GM19351 (cell line): ENCODE measurements at regions not wholly inside any gene's neighbourhood (a gene's known extent, or its start where the extent isn't known, plus 50 kb on each side); places are given as distances from the start of the nearest gene placed in this dataset.
"Not testable (repeated sequence)": the region's sequence is repeated elsewhere in the genome, so short reads cannot be mapped to it uniquely, and the experiment has no call there.

ENCODE experiments used
- ATAC-seq: cut with Tn5 transposase; IDR thresholded peaks from one replicate; pipeline ENCODE4 v1.9.1; 2021; ENCODE audit warnings: mild to moderate bottlenecking, moderate library complexity; ENCODE audit not compliant: unreplicated experiment

DNA sequence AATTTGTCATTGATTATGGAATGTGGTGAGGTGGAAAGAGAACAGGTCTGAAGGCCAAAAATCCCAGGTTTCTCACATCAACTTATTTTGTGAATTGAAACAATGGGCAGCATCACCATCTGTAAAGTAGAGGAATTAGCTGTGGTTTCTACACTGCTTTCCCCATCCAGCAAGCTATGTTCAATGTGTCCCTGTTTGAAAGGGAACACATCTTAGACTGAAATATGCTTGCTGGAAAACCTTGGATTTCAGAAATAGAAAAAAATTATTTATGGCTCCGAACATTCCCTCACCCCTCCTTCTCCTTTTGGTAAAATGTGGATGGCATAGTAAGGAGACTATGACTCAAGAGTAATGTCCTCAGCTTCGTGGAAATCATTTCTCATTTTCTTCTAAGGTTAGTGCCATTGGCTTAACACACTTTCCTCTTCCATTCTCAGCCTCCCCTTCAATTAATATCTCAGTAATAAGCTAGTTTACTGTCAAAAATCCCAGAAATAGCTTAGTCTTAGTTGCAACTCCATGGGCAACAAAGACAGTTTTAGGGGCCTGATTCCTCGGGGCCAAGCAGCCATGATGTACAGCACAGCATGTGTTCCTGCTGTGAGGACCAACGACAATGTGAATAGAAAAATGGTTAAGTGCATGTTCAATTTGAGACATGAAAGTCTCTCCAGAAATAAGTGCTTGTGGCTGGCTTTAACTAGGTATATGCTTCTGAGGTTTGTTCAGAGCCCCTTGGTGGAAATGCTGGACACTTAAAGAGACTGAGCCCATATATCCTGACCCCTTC lies 205.8 kb upstream of the SLC38A2 start:
- ATAC-seq: no peak

- no peak for ATAC-seq
Measured at GRCh38 chr12:46577063-46577776, 204.6 kb upstream of the SLC38A2 start.

DNA sequence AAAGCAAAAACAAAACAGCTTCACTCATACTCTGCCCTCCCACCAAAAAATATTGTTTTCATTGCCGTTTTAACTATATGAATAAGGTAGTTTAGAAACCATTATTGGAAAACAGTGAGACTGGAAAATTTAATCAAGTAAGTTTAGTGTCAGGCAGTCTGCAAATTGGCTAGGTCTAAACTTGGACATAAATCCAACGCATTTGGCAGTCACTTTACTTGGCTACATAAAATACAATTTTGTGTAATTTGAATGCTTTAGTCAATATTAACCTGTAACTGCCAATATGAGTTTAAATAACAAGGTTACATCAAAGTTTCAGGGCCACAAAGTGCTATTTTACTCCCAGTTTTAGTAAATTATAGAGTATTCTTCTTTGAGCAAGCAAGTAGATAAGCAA lies 202.3 kb upstream of the SLC38A2 start:
- no peak for ATAC-seq

- ATAC-seq: no peak
Measured at GRCh38 chr12:46573347-46573658, 200.7 kb upstream of the SLC38A2 start.

DNA sequence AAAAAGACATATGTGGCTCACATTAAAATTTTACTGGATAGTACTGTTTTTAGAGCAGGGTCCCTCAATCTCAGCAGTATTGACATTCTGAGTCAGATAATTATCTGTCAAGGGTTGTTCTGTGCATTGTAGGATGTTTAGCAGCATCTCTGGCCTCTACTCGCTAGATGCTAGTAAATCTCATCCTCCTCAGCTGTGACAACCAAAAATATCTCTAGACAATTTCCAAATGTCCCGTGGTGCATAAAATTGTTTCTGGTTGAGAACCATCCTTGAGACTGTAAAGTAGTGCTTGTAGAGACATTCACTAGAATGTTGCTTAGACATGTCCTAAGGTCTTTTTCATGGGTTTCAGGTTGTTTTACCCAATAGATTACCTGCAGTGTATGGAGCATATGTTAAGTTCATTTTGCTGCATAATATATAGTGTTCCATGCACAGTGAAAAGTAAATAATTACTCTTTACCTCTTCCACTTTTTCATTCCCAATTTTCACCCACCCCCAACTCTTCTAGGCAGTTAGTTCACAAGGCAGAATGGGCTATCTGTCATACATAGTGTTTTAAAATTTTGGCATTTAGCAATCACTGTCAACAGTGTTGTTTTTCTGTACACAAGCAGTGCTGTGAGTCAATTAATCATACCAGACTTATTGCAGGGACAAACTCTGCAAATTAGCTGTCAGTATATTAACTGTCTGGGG lies 200.2 kb upstream of the SLC38A2 start:
- no peak for ATAC-seq

- ATAC-seq: no peak
Measured at GRCh38 chr12:46571608-46572007, 199.0 kb upstream of the SLC38A2 start.

GRCh38 chr12:46569826-46570439 lies 197.4 kb upstream of the SLC38A2 start:
- ATAC-seq: no peak

- no peak for ATAC-seq
Measured at GRCh38 chr12:46567667-46568066, 195.1 kb upstream of the SLC38A2 start.

- no peak for ATAC-seq
Measured at GRCh38 chr12:46562625-46563225, 190.2 kb upstream of the SLC38A2 start.

DNA sequence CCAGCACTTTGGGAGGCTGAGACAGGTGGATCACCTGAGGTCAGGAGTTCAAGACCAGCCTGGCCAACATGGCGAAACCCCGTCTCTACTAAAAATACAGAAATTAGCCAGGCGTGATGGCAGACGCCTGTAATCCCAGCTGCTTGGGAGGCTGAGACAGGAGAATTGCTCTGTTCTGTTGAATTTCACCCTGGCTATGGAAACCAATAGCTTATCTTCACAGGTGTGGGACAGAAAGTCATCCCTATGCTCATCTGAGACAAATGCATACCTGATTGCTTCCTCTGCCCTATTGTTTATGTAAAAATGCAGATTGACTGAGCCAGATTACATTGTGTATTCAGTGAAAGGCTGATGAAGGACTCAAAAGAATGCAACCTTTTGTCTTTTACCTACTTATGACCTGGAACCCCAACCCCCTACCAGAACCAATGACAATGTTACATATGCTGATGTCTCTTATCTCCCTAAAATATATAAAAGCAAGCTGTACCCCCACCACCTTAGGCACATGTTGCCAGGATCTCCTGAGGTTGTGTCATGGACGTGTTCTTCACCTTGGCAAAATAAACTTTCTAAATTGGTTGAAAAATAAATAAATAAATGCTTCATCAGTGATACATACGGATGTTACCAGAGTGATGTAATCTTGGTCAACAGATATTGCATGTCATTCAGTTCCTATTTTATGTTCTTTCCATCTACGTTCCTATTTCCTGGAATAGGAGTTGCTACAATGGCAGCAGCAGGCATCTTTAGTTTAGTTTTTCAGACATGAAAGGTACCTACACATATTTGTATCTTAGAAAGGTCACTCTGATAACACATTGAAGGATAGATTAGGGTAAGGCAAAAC lies 189.4 kb upstream of the SLC38A2 start:
- ATAC-seq: not testable (repeated sequence)

- ATAC-seq: no peak
Measured at GRCh38 chr12:46560874-46561273, 188.3 kb upstream of the SLC38A2 start.

DNA sequence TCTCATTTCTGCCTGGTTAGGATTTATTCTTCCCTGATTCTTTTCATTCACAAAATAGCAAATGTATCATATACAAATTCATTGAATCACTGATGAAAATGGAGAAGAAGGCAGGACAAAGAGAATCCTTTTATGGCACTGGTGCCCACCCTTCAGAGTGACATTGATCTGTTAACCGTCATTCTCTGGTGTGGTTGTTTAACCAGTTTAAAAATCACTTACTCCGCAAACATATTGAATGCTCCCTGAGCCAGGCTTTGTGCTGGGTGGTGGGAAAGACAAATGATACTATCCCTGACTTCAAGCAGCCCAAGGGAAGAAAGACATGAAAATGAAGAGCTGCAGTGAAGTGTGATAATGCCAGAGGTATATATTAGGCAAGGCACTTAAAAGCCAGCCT lies 187.5 kb upstream of the SLC38A2 start:
- ATAC-seq: no peak

DNA sequence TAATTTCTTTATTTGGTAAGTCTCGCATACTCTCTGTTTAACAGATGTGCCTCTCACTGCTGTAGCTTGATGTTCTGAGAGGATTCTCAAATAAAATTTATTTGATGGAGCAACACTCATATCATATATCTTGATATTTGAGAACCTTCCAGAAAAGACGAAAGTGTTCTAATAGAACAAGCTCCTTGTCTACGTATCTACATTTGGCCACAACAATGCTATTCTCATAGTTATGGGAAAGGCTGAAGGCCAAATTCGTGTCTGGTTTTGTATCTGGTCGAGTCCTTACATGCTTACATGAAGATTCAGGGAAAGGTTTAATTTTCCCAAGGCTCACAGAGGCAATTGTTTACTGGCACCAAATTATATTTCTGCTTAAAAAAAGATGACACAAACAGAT lies 186.7 kb upstream of the SLC38A2 start:
- no peak for ATAC-seq

DNA sequence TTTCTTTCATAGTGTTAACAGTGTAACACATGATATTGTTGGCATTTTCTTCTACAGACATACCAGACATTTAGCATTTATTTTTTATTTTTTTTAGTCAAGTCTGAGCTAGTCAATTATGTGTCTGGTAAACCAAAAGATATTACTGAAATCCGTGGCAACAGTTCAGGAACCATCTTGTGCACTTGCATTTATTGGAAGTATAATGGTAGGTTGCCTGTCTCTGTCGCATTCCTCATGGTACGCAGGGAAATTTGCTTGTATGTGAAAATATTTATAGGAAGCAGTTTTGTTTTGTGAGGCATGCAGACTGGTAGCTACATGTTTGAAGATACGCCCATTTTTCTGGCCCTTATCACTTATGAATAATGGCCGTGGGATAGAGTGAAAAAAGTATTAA lies 186.1 kb upstream of the SLC38A2 start:
- no peak for ATAC-seq

DNA sequence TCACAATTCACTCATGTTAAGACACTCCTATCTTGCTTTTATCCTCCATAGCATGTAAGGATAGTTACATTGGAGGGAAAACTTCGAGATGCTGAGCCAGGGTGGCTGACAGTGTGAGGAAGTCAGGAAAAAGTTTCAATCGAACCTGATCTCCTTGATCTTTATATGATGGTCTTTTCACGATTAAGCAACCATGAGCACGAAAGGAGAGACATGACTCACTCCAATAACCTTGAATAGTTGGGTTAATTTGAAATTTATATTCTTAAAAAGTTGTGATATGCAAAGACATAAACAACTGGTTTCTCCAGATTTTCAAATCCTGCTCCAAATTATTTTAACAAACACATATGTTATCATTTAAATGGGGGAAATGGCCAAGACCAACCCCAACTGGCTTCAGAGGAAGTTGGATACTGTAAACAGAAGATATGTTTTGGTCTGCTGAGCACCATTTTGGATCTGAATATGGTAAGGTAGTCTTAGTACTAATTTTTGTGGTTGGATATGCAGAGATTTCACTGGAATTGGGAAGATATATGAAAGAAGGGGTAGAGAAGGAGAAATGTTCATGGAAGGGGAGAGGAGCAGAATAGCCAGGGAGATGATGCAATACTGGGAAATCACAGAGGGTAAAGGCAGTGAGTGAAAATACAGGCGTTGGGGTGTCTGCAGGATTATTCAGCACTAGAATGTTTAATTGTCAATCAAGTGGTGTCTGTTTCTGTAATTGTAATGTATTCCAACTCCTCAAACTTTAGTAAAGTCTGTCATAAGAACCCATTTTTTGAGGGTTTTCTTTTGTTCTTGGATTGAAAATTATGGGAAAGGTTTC lies 185.2 kb upstream of the SLC38A2 start:
- ATAC-seq: no peak

DNA sequence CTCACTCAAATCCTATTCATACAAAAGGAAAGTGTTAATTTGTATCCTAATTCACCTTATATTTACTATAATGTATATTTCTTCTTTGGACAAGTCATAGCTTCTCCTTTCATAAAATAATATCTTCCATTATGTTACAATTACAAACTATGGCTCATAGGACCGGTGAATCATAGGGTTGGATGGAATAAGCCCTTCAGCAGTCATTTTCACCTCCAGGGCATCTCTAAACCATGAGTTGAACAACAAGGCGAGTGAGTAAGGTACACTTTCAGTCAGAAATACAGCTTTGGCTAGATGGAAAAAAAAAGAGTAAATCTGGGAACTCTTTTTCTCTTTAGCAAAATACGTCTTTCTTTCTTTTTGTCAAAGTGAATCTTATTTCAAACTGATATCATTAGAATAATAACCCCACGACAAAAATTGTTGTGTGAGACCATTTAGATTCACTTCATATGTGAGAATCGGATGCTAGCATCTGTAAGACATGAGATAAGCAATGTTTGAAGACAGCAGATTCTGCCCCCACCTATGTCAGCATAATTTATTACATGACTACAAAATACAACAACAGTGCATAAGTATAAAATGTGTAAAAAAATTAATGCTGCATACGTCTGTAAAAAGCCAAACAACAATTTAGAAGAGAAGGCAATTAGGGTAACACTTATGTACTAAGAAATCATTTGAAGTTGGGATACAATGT lies 184.4 kb upstream of the SLC38A2 start:
- no peak for ATAC-seq

- no peak for ATAC-seq
Measured at GRCh38 chr12:46556105-46556559, 183.6 kb upstream of the SLC38A2 start.

DNA sequence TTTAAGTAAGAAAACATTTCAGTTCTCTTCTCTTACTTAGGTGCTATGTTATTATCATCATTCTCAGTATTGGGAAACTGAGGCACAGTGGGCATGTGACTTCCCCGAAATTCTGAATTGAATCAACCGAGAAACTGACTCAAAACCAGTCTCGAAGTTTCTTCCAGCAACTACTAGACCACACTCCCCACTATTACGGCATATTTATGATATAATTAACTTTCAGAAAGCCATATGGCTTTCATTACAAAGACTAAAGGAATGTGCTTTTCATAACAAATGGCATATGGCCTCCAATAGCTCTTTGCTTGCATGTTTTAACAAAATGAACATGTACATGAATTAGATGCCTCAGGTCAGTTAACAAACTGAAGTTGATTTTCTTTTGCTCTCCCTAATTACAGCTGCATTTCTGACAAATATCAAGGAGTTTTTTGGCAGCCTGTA lies 182.9 kb upstream of the SLC38A2 start:
- no peak for ATAC-seq

- ATAC-seq: no peak
Measured at GRCh38 chr12:46554460-46554859, 181.9 kb upstream of the SLC38A2 start.
